Amniotic epithelial cell (primary cell): ENCODE measurements at regions not wholly inside any gene's neighbourhood (a gene's known extent, or its start where the extent isn't known, plus 50 kb on each side); places are given as distances from the start of the nearest gene placed in this dataset.
A peak's percentile ranks its signal among the peaks of the same experiment; 100 is the strongest.

ENCODE experiments used
- DNase-seq: peaks from one replicate; pipeline ENCODE4 v3.0.0-alpha.2; 2010; ENCODE audit warnings: low read depth

DNA sequence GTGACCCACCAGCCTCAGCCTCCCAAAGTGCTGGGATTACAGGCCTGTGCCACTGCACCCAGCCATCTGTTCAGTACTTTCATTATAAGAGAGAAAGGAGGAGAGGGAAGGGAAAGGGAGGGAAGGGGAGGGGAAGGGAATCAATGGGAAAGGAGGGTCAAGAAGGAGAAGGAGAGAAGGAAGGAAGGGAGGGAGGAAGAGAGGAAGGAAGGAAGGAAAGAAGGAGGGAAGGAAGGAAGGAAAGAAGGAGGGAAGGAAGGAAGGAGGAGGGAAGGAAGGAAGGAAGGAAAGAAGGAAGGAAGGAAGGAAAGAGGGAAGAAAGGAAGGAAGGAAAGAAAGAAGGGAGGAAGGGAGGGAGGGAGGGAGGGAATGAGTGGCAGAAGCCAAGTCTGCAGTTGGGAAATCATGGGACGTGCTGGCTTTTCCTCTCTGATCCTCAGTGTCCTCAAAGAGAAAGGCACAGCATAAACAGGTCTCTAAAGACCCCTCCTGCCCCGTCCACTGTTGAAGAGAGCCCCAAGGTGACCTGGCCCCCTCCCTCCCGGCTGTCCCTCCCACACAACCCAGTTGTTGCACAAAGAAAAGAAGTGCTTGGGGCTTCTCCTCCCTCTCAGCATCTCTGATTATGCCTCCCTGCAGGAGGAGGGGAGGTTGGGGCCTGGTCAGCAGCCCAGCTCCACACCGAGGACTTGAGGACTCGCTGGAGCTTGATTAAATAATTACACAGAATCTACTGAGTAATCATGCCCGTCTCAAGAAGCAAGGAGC is 69.1 kb upstream of the TOP1 start:
- no peak for DNase-seq

GRCh38 chr20:40960101-40960500 is 68.5 kb upstream of the TOP1 start:
- DNase-seq = no peak

DNA sequence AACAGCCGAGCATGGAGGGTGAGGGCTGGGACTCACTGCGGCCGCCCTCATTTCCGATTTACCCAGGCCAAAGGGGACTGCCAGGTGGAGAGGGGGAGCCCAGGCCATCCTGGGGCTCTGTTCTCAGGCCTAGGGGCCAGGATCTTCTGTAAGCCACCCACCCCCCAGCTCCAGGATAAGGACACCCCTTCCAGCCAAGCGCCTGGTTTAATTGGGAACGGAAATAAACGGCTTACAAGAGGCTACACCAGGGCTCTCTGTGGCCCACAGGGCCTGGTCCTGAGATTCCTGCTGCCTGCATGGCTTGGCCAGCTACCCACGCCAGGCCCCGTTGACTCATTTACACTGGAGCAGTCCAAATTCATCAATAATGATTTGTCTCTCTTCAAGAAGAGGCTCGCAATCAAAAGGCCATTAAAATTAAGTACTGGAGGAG is 68.1 kb upstream of the TOP1 start:
- no peak for DNase-seq

- no peak for DNase-seq
Observed at GRCh38 chr20:40961176-40961575, 67.4 kb upstream of the TOP1 start.

DNA sequence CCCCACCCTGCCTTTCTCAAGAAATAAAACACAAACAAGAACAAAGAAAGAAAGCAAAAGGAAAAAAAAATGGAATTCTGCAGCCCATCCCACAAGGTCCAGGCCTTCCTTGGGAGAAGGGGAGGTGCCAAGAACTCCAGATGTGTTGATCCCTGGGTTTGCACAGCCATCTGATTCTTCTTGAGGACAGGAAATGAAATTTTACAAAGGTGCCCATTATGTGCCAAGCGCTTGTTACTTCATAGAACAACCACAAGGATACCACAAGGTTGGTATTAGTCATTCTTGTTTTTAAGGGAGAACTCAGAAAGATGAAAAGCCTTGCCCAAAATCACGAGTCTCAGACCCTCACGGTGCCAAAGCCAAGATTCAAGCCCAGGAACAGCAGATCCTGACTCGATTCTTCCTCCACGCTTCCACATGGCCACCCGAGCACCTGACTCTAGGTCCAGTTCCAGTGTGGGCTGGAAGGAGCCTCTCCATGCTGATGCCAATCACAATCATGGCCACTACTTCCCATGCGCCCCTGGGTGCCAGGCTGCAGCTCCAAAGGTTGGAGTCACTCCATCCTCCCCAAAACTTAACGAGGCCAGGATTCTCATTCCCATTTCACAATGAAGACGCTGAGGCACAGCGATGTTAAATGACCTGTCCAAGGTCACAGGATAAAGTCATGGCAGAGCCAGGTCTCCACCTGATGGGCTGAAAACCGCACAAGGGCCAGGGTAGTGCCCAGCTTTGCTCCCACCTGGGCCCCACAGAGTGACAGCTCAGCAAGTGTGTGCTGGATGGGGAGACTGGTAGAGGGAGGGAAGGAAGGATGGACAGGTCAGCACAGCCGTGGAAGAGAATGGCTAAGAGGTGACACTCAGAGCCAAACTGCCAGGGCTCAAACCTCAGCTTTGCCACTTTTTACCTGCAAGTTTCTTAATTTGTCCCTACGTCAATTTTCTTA is 66.7 kb upstream of the TOP1 start:
- DNase-seq = peak; percentile 53

DNA sequence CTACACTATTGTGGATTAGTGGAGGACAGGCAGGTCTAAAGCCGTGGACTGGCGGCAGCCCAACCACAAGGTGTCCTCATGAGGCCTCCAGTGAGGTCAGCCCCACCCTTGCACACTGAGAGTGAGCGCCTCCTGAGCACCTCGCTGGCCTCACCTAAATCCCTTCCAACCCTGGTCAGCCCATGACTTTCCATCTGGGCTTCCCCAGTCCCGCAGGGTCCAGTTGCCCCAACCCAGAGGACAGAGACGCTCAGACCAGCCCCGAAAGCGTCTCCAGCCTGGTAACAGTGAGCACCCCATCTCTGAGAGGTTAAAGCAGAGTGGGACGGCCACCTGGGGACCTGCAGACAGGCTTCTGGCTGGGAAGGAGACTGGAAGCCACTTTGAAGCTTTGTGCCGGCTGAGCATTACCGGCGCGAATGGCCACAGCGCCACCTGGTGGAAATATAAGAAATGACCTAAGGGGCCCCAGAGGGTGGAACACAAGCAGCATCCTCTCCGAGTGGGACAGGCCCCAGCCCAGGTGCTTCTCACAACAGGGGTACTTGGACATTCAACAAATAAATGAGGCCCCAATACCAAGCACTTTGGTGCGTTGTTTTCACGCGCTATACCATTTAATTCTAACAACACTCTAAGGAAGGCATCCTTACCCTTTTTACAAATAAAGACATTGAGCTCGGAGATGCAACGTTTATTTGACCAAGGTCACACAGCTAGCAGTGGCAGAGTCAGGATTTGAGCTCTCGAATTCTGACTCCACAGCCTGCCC is 65.7 kb upstream of the TOP1 start:
- peak; percentile 36 for DNase-seq

GRCh38 chr20:40963505-40963845 is 65.1 kb upstream of the TOP1 start:
- DNase-seq = no peak

DNA sequence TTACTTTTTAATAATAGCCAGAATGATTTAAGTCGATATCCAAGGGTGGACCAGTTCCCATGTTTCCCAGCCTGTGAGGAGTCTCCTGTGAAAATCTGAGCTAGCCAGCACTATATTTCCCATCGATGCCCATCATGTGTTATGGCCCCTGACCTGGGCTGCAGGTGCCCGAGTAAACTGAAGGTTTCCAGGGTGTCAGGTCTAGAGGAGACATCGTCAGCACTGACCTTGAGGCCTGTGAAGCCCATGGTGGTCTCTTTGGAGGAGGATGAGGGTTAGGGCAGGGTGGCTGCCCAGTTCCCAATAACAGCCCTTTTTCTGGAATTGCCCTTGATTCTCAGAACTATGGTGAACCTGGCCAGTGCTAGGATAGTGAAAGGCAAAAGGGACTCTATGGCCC is 63.0 kb upstream of the TOP1 start:
- no peak for DNase-seq

- DNase-seq = no peak
Observed at GRCh38 chr20:40966103-40966502, 62.5 kb upstream of the TOP1 start.

GRCh38 chr20:40966516-40967185 is 62.0 kb upstream of the TOP1 start:
- DNase-seq = no peak

DNA sequence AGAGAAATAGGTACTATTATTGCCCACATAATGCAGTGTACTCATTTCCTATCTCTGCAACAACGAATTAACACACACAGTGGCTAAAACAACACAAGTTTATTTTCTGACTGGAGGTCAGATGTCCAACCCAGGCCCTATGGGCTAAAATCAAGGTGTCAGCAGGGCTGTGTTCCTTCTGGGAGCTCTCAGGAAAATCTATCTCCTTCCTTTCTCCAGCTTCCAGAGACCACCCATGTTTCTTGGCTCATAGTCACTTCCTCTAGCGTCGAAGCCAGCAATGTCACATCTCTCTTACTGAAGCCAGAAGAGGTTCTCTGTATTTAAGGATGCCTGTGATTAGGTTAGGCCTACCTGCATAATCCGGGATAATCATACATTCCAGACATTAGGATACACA is 60.9 kb upstream of the TOP1 start:
- DNase-seq = no peak

DNA sequence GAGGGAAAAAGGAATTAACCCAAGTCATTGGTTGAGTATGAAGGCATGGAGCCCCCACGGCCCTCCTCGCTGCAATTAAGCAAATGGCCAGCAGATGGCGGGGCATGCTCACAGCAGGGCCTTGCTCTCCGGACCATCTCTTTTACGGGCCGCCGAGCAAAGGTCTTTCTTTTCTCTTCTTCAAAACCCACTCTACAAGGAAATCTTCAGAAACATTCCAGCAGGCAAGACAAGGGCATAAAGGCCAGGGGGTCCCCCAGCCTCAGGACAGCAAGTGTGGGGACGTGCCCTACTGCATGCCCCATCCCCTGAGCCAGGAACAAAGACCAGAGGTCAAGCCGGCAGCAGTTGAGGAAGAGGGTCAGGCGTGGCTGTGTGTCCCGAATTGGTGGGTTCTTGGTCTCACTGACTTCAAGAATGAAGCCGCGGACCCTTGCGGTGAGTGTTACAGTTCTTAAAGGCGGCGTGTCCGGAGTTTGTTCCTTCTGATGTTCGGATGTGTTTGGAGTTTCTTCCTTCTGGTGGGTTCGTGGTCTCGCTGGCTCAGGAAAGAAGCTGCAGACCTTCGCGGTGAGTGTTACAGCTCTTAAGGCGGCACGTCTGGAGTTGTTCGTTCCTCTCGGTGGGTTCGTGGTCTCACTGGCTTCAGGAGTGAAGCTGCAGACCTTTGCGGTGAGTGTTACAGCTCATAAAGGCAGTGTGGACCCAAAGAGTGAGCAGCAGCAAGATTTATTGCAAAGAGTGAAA is 59.6 kb upstream of the TOP1 start:
- DNase-seq = peak; percentile 51

DNA sequence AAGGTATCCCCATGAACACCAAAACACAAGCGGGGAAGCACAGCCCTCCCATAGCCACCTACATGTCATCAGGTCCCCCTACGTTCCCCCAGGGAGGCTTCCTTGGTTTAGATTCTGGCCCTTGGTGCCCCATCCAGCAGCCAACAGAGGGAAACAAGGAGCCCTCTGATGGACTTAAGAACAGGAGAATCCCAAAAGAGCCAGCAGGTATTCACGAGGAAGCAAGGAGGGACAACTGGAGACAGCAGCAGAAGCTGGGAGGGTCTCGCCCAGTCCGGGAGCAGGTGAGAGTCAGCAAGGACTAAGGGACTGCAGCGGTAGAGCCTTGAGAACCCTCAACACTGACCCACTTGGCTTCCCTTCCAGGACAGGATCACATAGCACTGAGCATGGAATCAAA is 58.4 kb upstream of the TOP1 start:
- no peak for DNase-seq

DNA sequence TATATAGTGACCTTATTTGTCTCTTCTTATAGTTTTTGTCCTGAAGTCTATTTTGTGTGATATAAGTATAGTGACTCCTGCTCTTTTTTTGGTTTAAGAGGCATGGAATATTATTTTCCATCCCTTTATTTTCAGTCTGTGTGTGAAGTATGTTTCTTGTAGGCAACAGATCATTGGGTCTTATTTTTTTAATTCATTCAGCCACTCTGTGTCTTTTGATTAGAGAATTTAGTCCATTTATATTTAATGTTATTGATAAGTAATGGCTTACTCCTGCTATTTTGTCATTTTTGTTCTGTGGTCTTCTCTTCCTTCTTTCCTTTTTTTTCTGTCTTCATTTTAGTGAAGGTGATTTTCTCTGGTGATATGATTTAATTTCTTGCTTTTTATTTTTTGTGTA is 51.4 kb upstream of the TOP1 start:
- no peak for DNase-seq

DNA sequence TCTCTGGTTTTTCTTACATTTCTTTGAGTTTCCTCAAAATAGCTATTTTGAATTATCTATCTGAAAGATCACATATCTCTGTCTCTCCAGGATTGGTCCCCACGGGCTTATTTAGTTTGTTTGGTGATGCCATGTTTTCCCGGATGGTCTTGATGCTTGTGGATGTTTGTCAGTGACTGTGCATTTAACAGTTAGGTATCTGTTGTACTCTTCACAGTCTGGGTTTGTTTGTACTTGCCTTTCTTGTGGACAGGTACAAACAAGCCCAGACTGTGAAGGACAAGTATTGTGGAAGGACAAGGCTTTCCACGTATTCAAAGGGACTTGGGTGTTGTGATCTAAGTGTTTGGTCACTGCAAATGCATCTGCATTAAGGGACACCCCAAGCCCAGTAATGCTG is 49.9 kb upstream of the TOP1 start:
- DNase-seq = no peak
